G401 (cell line): ENCODE measurements at regions not wholly inside any gene's neighbourhood (a gene's known extent, or its start where the extent isn't known, plus 50 kb on each side); places are given as distances from the start of the nearest gene placed in this dataset.
A peak's percentile ranks its signal among the peaks of the same experiment; 100 is the strongest.
"Not testable (repeated sequence)": the region's sequence is repeated elsewhere in the genome, so short reads cannot be mapped to it uniquely, and the experiment has no call there.

ENCODE experiments used
- DNase-seq: peaks from one replicate; pipeline ENCODE4 v3.0.0-alpha.2; 2015; ENCODE audit warnings: low spot score
- in situ Hi-C: cut with HindIII; loops from 2 replicates; pipeline ENCODE4 v1.10.0; 2016; ENCODE audit warnings: low sequenced_read_pairs, mixed read lengths

GRCh38 chr9:86500667-86501435, 146.6 kb upstream of the TUT7 start:
- in situ Hi-C loops, result no loop called here
- DNase-seq, result no peak

DNA sequence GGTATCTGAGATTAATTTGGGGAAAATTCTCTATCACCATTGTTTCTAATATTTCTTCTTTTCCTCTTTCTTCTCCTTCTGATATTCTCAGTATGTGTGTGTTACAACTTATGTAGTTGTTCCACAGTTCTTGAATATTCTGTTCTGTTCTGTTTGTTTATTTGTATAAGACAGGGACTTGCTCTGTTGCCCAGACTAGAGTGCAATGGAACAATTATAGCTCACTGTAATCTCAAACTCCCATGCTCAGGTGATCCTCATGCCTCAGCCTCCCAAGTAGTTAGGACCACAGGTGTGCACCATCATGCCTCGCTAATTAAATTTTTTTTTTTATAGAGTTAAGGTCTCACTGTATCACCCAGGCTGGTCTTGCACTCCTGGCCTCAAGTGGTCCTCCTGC, 145.8 kb upstream of the TUT7 start:
- no peak for DNase-seq
- in situ Hi-C loops, result no loop called here

DNA sequence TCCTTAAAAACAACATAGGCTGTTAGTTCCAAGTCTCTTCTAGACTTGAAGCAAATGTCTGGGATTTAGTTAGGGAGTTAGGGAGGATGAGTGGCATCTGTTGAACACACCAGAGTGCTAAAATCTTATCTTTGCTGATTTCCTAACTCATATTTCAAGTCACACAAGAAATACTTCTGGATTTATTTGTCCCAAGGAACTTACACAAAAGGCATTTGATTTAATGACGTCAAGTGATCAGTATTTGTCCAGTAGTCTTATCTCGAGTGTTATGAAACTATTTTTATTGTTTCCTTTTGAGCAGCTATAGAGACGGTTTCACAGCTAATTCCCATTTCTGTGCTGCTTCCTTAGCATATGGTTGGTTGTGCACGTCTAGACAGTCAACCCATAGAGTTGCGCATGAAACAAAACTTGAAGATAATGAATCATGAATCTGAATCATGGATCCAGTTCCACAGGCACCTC, 140.5 kb upstream of the TUT7 start:
- in situ Hi-C loops, result no loop called here
- no peak for DNase-seq

GRCh38 chr9:86491468-86492266, 137.5 kb upstream of the TUT7 start:
- no peak for DNase-seq
- in situ Hi-C loops, result no loop called here

DNA sequence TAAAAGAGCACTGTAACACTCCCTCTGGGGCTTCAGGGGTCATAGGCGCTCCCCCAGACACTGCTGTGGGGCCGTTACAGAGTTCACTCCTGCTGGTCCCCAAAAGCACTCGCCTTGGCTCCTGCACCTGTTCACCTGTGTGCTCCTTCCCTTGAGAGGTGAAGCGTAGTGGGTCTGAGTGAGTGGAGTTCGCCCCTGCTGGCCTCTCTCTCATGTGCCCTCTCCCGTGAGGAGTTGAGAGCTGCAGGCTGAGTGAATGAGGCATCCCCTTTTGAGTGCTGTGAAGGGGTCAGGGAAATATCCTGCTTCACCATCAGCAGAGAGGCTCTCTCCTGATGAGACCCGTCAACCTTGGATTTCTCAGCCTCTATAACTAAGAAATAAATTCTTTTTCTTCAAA, 134.6 kb upstream of the TUT7 start:
- in situ Hi-C loops, result no loop called here
- DNase-seq, result no peak

DNA sequence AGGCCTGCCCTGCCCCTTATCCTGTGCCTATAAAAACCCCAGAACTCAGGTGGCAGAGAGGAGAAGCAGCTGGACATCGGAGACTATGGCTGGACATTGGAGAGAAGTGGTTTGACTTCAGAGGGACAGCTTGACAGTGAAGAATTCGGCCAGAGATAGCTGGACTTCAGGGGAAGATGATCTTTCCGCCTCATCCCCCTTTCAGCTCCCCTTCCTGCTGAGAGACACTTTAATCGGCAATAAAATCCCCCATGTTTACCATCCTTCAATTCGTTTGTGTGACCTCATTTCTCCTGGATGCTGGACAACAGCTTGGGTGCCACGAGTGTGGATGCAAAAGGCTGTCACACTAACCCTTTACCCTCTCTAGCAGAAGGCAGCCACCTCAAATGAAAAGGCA, 134.1 kb upstream of the TUT7 start:
- in situ Hi-C loops, result no loop called here
- DNase-seq, result no peak

DNA sequence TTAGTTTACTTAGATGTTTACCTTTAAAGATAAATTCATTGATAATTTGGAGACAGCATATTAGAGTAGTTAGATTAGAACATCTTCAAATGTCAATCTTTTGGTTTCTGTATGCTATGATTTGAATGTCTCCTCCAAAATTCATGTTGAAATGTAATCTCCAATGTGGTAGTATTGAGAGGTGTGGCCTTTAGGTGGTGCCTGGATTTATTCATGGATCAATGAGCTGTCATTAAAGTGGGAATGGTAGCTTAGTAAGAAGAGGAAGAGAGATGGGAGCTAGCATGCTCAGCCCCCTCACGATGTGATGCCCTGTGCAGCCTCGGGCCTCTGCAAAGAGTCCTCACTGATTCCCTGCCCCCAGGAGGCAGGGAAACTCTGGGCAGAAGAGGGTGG, 133.6 kb upstream of the TUT7 start:
- in situ Hi-C loops, result no loop called here
- DNase-seq, result no peak

GRCh38 chr9:86486891-86487837, 133.0 kb upstream of the TUT7 start:
- in situ Hi-C loops, result no loop called here
- peak; percentile 60 for DNase-seq

GRCh38 chr9:86485359-86485758, 131.1 kb upstream of the TUT7 start:
- in situ Hi-C loops, result no loop called here

GRCh38 chr9:86483496-86483895, 129.3 kb upstream of the TUT7 start:
- in situ Hi-C loops, result no loop called here
- DNase-seq, result no peak

More at GRCh38 chr9:86485359-86485758, 131.1 kb upstream of the TUT7 start:
- no peak for DNase-seq

DNA sequence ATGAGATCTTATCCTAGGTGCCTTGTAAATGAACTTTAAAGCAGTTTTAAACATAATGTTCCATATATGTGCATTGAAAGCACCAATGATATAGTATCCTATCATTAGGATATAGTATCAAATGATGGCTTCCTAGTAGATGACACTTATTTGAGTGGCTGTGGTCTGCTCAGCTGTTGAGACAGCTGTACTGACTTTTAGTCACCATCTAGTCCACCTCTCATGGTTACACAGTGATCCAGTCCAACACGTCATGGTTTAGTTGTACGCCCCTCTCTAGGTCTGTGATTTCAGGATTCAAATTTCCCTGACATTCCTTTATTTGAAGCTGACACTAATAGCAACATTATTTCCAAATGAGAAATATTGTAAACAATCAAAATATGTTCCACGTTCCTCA, 127.3 kb upstream of the TUT7 start:
- in situ Hi-C loops, result no loop called here
- DNase-seq, result no peak

- in situ Hi-C loops, DNase-seq: not testable (repeated sequence)
Observed at GRCh38 chr9:86475255-86475654, 121.0 kb upstream of the TUT7 start.

GRCh38 chr9:86471171-86471815, 117.1 kb upstream of the TUT7 start:
- in situ Hi-C loops, result no loop called here
- no peak for DNase-seq

GRCh38 chr9:86470326-86470725, 116.1 kb upstream of the TUT7 start:
- in situ Hi-C loops, result no loop called here
- DNase-seq, result no peak

- in situ Hi-C loops, result no loop called here
- no peak for DNase-seq
Observed at GRCh38 chr9:86469476-86470250, 115.5 kb upstream of the TUT7 start.

GRCh38 chr9:86464242-86464641, 110.0 kb upstream of the TUT7 start:
- DNase-seq, result no peak
- in situ Hi-C loops, result no loop called here

DNA sequence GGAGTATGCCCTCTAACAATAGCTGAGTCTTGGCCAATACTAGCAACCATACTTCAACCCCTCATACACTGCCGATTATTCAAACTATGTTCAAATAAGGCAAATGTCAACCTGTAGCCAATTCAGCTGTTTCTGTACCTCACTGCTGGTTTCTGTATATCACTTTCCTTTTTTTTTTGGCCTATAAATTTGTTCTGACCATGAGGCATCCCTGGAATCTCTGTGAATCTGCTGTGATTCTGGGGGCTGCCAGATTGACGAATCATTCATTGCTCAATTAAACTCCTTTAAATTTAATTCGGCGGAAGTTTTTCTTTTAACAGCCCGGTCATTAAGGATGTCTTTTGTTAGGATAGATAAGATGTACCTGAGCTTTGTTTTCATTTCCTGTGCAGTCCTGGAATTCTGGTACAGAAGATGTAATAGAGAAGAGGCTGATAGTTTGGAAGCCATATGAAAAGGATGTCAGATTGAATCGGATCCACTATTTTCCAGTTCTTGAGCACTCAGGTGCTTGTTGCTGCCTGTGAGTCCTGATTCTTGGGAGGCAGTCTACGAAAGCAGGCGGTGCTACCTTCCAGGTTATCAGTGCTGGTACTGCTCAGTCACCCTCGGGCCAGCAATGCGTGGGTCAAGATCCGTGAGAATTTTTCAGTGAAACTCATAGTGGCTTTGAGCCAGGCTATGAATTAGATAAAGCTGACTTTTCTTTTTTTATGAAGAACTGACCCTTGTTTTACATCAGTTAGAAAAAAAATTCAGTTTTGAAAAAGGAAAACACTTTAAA, 106.2 kb upstream of the TUT7 start:
- in situ Hi-C loops, result no loop called here
- DNase-seq, result no peak
